ENCODE measurements at regions not wholly inside any gene's neighbourhood (a gene's known extent, or its start where the extent isn't known, plus 50 kb on each side); places are given as distances from the start of the nearest gene placed in this dataset.

DNA sequence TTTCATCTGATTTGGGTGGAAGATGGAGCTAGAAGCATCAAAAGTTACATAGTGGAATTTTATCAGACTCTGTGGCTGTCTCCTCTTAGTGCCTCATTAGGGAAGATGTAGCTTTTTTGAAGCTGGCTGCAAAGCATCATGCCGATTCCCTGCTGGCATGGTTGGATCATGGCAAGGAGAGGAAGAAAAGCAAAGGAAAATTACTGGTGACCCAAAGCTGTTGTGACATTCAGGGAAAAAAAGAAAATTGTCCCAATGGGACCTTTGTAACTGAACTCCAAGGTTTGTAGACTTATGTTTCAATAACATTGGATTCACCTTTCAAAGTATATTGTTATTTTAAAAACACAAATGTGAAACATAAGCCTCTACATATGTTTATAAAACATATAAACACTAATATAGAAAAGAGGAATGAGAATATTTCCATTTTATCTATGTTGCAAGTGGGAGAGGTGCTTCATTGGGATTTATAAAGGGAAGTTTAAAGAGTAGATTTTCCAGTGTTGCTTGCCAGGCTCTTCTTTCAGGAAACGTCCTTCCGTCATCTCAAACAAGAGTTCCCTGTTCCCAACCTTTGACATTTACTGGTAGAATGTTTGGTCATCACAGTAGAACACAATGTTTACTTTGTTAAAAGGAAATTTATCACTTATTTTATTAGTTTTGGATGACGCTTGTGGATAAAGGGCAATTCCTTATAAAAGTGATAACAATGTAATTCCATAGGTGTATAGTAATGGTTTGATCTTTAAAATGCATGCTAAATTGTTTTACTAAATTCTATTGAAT lies 190.1 kb upstream of the GPRIN3 start:
- DNase-seq (ENCODE audit: extremely low read depth in 1 of 4, low spot score in 3 of 4) (no peak), ATAC-seq (no peak), FAIRE-seq (no peak)
- no peaks in the 10 kb centered on the region for H3K4me1 ChIP-seq (replicated peaks in 1 of 2; ENCODE audit: control insufficient read depth in 2 of 2, insufficient read depth in 2 of 2, low read length in 2 of 2)
- no peak overlapping the region for H3K4me3 ChIP-seq
- POLR2A ChIA-PET: no interaction called here
- TF ChIP-seq, protein P1, sequence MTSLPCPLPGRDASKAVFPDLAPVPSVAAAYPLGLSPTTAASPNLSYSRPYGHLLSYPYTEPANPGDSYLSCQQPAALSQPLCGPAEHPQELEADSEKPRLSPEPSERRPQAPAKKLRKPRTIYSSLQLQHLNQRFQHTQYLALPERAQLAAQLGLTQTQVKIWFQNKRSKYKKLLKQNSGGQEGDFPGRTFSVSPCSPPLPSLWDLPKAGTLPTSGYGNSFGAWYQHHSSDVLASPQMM (CRISPR knock-in tag; IDR thresholded peaks at IDR 0.05): no peak
- TF ChIP-seq SMARCE1 (IDR thresholded peaks at IDR 0.05) (no peak), MYC (IDR thresholded peaks at IDR 0.05; ENCODE audit: low read depth, low read length) (no peak), MYC (CRISPR knock-in tag; IDR thresholded peaks at IDR 0.05; ENCODE audit: borderline replicate concordance, low read depth) (no peak), ZNF224 (CRISPR knock-in tag; IDR thresholded peaks at IDR 0.05) (no peak), KAT8 (IDR thresholded peaks at IDR 0.05; ENCODE audit: low read depth) (no peak), NFE2L1 (tag; IDR thresholded peaks at IDR 0.05; ENCODE audit: borderline replicate concordance, low read depth) (no peak), ZBTB17 (CRISPR knock-in tag; IDR thresholded peaks at IDR 0.05) (no peak), ZNF76 (CRISPR knock-in tag; IDR thresholded peaks at IDR 0.05; ENCODE audit: borderline replicate concordance) (no peak), HOXB6 (CRISPR knock-in tag; IDR thresholded peaks at IDR 0.05; ENCODE audit: borderline replicate concordance) (no peak), SP1 (CRISPR knock-in tag; IDR thresholded peaks at IDR 0.05) (no peak), ZNF395 (CRISPR knock-in tag; IDR thresholded peaks at IDR 0.05) (no peak), RAD21 (CRISPR knock-in tag; conservative IDR thresholded peaks at IDR 0.05 in 1 of 2, IDR thresholded peaks at IDR 0.05 in 1 of 2) (no peak), IFI16 (CRISPR knock-in tag; IDR thresholded peaks at IDR 0.05) (no peak), HSF4 (CRISPR knock-in tag; IDR thresholded peaks at IDR 0.05; ENCODE audit: borderline replicate concordance) (no peak)
- 8% methylated on average over 4 of the region's 4 CpGs for WGBS (ENCODE audit: insufficient coverage, low coverage, missing lambda C conversion rate)
- H3K27ac ChIP-seq (ENCODE audit: extremely low read depth, low read depth, low read length): no peak overlapping the region
- in situ Hi-C loops (cut with MboI) (no loop called here), intact Hi-C loops (cut with micrococcal nuclease) (no loop called here)
- no peaks in the 10 kb centered on the region for H3K36me3 ChIP-seq (ENCODE audit: control insufficient read depth, insufficient read depth, low read length)
- H3K27me3 ChIP-seq (ENCODE audit: control insufficient read depth in 2 of 2, insufficient read depth in 2 of 2, low read length in 2 of 2): no peaks in the 10 kb centered on the region
- no TSS peak for BruUV-seq (replicated peaks)
- H3K9me3 ChIP-seq (replicated peaks; ENCODE audit: control insufficient read depth, insufficient read depth, low read depth, low read length): no peaks in the 10 kb centered on the region
- H3K9ac ChIP-seq (ENCODE audit: insufficient read depth in 1 of 2, low read depth in 2 of 2, low read length in 2 of 2): no peak overlapping the region
- no peak overlapping the region for H3K4me2 ChIP-seq (ENCODE audit: insufficient read depth, low read length)
- no peaks in the 10 kb centered on the region for H3K9me1 ChIP-seq (ENCODE audit: control insufficient read depth, insufficient read depth, low read length)
- no peaks in the 10 kb centered on the region for H4K20me1 ChIP-seq (replicated peaks; ENCODE audit: control insufficient read depth, insufficient read depth, low read length)
- CTCF ChIA-PET (ENCODE audit: low intra/inter-chr PET ratio): no interaction called here
- no peak overlapping the region for H2AFZ ChIP-seq (ENCODE audit: low read depth, low read length)
- no peaks in the 10 kb centered on the region for H3K79me2 ChIP-seq (ENCODE audit: control insufficient read depth, insufficient read depth, low read length)
